ENCODE measurements at regions not wholly inside any gene's neighbourhood (a gene's known extent, or its start where the extent isn't known, plus 50 kb on each side); places are given as distances from the start of the nearest gene placed in this dataset.

GRCh38 chr4:89404530-89404929, 96.9 kb upstream of the GPRIN3 start:
- FAIRE-seq (no peak), DNase-seq (ENCODE audit: low read depth, low spot score) (no peak)
- no peaks in the 10 kb centered on the region for H3K4me1 ChIP-seq (ENCODE audit: control insufficient read depth, extremely low read depth, insufficient read depth, low read length)
- no peaks in the 10 kb centered on the region for H3K9me3 ChIP-seq (ENCODE audit: control insufficient read depth, low read depth, low read length)
- H2AFZ ChIP-seq (ENCODE audit: control insufficient read depth, low read length) = no peak overlapping the region
- H3K4me2 ChIP-seq (ENCODE audit: control insufficient read depth, extremely low read depth, insufficient read depth, low read depth, low read length) = no peak overlapping the region
- H3K27me3 ChIP-seq (ENCODE audit: control insufficient read depth, extremely low read depth, insufficient read depth, low read length) = no peaks in the 10 kb centered on the region
- no peaks in the 10 kb centered on the region for H3K36me3 ChIP-seq (ENCODE audit: control insufficient read depth in 2 of 2, extremely low read depth in 1 of 2, insufficient read depth in 2 of 2, low read length in 2 of 2)
- no peaks in the 10 kb centered on the region for H4K20me1 ChIP-seq (ENCODE audit: control insufficient read depth, extremely low read depth, insufficient read depth, low read length)
- no peaks in the 10 kb centered on the region for H3K79me2 ChIP-seq (ENCODE audit: control insufficient read depth, insufficient read depth, low read length)
- H3K9ac ChIP-seq (ENCODE audit: control insufficient read depth, extremely low read depth, insufficient read depth, low read length) = no peak overlapping the region
- no peak overlapping the region for H3K27ac ChIP-seq (ENCODE audit: control insufficient read depth, insufficient read depth, low read length)
- dilution Hi-C loops (cut with MboI; ENCODE audit: extremely low pct_ligation_motif_present, low sequenced_read_pairs) = no loop called here
- TF ChIP-seq CTCF (optimal IDR thresholded peaks at IDR 0.05 in 1 of 3, IDR thresholded peaks at IDR 0.05 in 1 of 3, conservative IDR thresholded peaks at IDR 0.05 in 1 of 3; ENCODE audit: extremely low read depth in 1 of 3, insufficient read depth in 2 of 3, low read length in 3 of 3) (no peak), EZH2 (IDR thresholded peaks at IDR 0.05; ENCODE audit: low read length) (no peak)
- H3K9me1 ChIP-seq (ENCODE audit: control insufficient read depth, extremely low read depth, insufficient read depth, low read length) = no peaks in the 10 kb centered on the region
- no peak overlapping the region for H3K4me3 ChIP-seq (ENCODE audit: control insufficient read depth in 2 of 3, extremely low read depth in 1 of 3, insufficient read depth in 2 of 3, low read depth in 1 of 3, low read length in 3 of 3)

GRCh38 chr4:89403826-89404225, 96.2 kb upstream of the GPRIN3 start:
- FAIRE-seq (no peak), DNase-seq (ENCODE audit: low read depth, low spot score) (no peak)
- TF ChIP-seq CTCF (optimal IDR thresholded peaks at IDR 0.05 in 1 of 3, IDR thresholded peaks at IDR 0.05 in 1 of 3, conservative IDR thresholded peaks at IDR 0.05 in 1 of 3; ENCODE audit: extremely low read depth in 1 of 3, insufficient read depth in 2 of 3, low read length in 3 of 3) (no peak), EZH2 (IDR thresholded peaks at IDR 0.05; ENCODE audit: low read length) (no peak)
- Histone ChIP-seq H3K36me3 (ENCODE audit: control insufficient read depth in 2 of 2, extremely low read depth in 1 of 2, insufficient read depth in 2 of 2, low read length in 2 of 2) (no peaks in the 10 kb centered on the region), H2AFZ (ENCODE audit: control insufficient read depth, low read length) (no peak overlapping the region), H4K20me1 (ENCODE audit: control insufficient read depth, extremely low read depth, insufficient read depth, low read length) (no peaks in the 10 kb centered on the region), H3K4me3 (ENCODE audit: control insufficient read depth in 2 of 3, extremely low read depth in 1 of 3, insufficient read depth in 2 of 3, low read depth in 1 of 3, low read length in 3 of 3) (no peak overlapping the region), H3K9me3 (ENCODE audit: control insufficient read depth, low read depth, low read length) (no peaks in the 10 kb centered on the region), H3K27ac (ENCODE audit: control insufficient read depth, insufficient read depth, low read length) (no peak overlapping the region), H3K79me2 (ENCODE audit: control insufficient read depth, insufficient read depth, low read length) (no peaks in the 10 kb centered on the region), H3K4me2 (ENCODE audit: control insufficient read depth, extremely low read depth, insufficient read depth, low read depth, low read length) (no peak overlapping the region), H3K27me3 (ENCODE audit: control insufficient read depth, extremely low read depth, insufficient read depth, low read length) (no peaks in the 10 kb centered on the region), H3K4me1 (ENCODE audit: control insufficient read depth, extremely low read depth, insufficient read depth, low read length) (no peaks in the 10 kb centered on the region), H3K9ac (ENCODE audit: control insufficient read depth, extremely low read depth, insufficient read depth, low read length) (no peak overlapping the region), H3K9me1 (ENCODE audit: control insufficient read depth, extremely low read depth, insufficient read depth, low read length) (no peaks in the 10 kb centered on the region)
- dilution Hi-C loops (cut with MboI; ENCODE audit: extremely low pct_ligation_motif_present, low sequenced_read_pairs) = no loop called here

All from keratinocyte (primary cell).